Right lobe of liver (tissue), 6 donors: ENCODE measurements at regions not wholly inside any gene's neighbourhood (a gene's known extent, or its start where the extent isn't known, plus 50 kb on each side); places are given as distances from the start of the nearest gene placed in this dataset.

Experiments used
- ATAC-seq, 4 donors: fragments of 200-7000 bp; cut with Tn5 transposase; one replicate each; pipeline ENCODE4 v1.9.1; 2020; ENCODE audit warnings: mild to moderate bottlenecking in 4 of 4, moderate library complexity in 4 of 4
- DNase-seq, 3 donors: peaks; one replicate each; pipeline ENCODE4 v3.0.0-alpha.2; 2020
- H3K27ac ChIP-seq, 3 donors: fragments of 200-600 bp; one replicate each; pipeline ENCODE4 v1.8.0; 2022
- H3K27me3 ChIP-seq, 2 donors: fragments of 200-600 bp; one replicate each; pipeline ENCODE4 v1.8.0; 2022
- H3K36me3 ChIP-seq, 4 donors: fragments of 200-600 bp; sonication (generic) in 1 of 4; one replicate each; pipeline versions ENCODE4 v1.5.1 to v1.8.0; 2017 to 2022; ENCODE audit warnings: control low read depth in 1 of 4
- H3K4me1 ChIP-seq, 4 donors: fragments of 200-600 bp; sonication (generic) in 1 of 4; one replicate each; pipeline versions ENCODE4 v1.5.1 to v1.8.0; 2017 to 2022; ENCODE audit warnings: control low read depth in 1 of 4
- H3K4me3 ChIP-seq, 3 donors: fragments of 200-600 bp; one replicate each; pipeline ENCODE4 v1.8.0; 2022
- H3K9me3 ChIP-seq, 4 donors: fragments of 200-600 bp; sonication (generic) in 1 of 4; one replicate each; pipeline versions ENCODE4 v1.5.1 to v1.8.0; 2017 to 2022; ENCODE audit warnings: control low read depth in 1 of 4
- CTCF ChIP-seq, 4 donors: fragments of 200-600 bp in 3 of 4; fragments of 450-650 bp in 1 of 4; IDR thresholded peaks; one replicate each; pipeline versions ENCODE4 v1.5.1 to v1.8.0; 2016 to 2022; ENCODE audit warnings: antibody characterized with exemption in 4 of 4, mild to moderate bottlenecking in 2 of 4
- POLR2A ChIP-seq: fragments of 450-650 bp; IDR thresholded peaks from one replicate; pipeline ENCODE4 v1.6.1; 2017; ENCODE audit warnings: antibody characterized with exemption, mild to moderate bottlenecking
- WGBS: methylation state at CpG from one replicate; pipeline ENCODE4 v1.1.6; 2018; ENCODE audit warnings: low coverage, low lambda C conversion rate; ENCODE audit not compliant: insufficient coverage; ENCODE audit errors: missing lambda C conversion rate; 5-methylcytosine and 5-hydroxymethylcytosine counted together
- intact Hi-C, 2 donors: fragments of 100-400 bp; cut with DNase I; formaldehyde crosslinking; loops; one replicate each; pipeline versions ENCODE4 v1.11.2 to v1.14.1; 2022
- donor health status: DM: no; HTN: yes; CAD: no.
- donor health status: DM: no; HTN: no; CAD: no.
- donor health status: DM: no; HTN: no; CAD: no.
- donor health status: DM: no; HTN: yes; CAD: no.
- donor health status: DM: no; HTN: yes; CAD: no.

GRCh38 chr6:169343886-169344749 lies 90.5 kb upstream of the THBS2 start:
- Histone ChIP-seq H3K4me1 (no peaks in the 10 kb centered on the region), H3K9me3 (no peaks in the 10 kb centered on the region), H3K4me3 (no peak overlapping the region), H3K36me3 (no peaks in the 10 kb centered on the region), H3K27me3 (no peaks in the 10 kb centered on the region), H3K27ac (no peak overlapping the region)
- WGBS, result 61% methylated on average over 13 of the region's 13 CpGs
- intact Hi-C loops, result no loop called here
- ATAC-seq (no peak), DNase-seq (no peak)
- TF ChIP-seq CTCF (IDR thresholded peaks at IDR 0.05) (no peak), POLR2A (no peak)

- intact Hi-C loops, result no loop called here
- Histone ChIP-seq H3K4me1 (no peaks in the 10 kb centered on the region), H3K27me3 (no peaks in the 10 kb centered on the region), H3K9me3 (no peaks in the 10 kb centered on the region), H3K4me3 (no peak overlapping the region), H3K27ac (no peak overlapping the region), H3K36me3 (no peaks in the 10 kb centered on the region)
- ATAC-seq (no peak), DNase-seq (no peak)
- 62% methylated on average over 3 of the region's 3 CpGs for WGBS
- TF ChIP-seq CTCF (IDR thresholded peaks at IDR 0.05), result no peak
- no peak for TF ChIP-seq POLR2A
Measured at GRCh38 chr6:169342710-169343109, 89.1 kb upstream of the THBS2 start.

DNA sequence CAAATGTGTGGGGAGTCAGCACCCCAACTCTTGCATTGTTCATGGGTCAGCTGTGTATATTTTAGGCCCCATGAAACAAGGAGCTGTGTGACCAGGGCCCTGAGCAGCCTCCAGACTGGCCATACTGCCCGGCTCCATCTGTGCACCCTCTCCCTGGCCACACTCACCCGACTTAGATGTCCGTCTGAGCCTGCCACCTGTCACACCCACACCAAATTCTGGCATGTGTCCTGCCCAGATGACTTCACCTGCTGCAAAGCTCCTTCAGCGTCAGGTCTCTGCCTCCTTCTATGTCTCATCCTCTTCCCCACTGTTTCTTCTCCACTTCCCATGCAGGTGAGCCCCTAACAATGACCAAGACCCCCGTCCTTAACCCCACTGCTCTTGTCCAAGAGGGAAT lies 88.1 kb upstream of the THBS2 start:
- Histone ChIP-seq H3K27me3 (no peaks in the 10 kb centered on the region), H3K9me3 (no peaks in the 10 kb centered on the region), H3K27ac (no peak overlapping the region), H3K4me3 (no peak overlapping the region), H3K4me1 (no peaks in the 10 kb centered on the region), H3K36me3 (no peaks in the 10 kb centered on the region)
- ATAC-seq (peak in 1 of 4 donors; percentile 18), DNase-seq (no peak)
- 40% methylated on average over 2 of the region's 5 CpGs for WGBS
- TF ChIP-seq CTCF (IDR thresholded peaks at IDR 0.05) (no peak), POLR2A (no peak)
- intact Hi-C loops, result no loop called here

- no peak for DNase-seq
- WGBS, result 57% methylated on average over 4 of the region's 7 CpGs
- Histone ChIP-seq H3K4me1 (no peaks in the 10 kb centered on the region), H3K36me3 (no peaks in the 10 kb centered on the region), H3K27me3 (no peaks in the 10 kb centered on the region), H3K9me3 (no peaks in the 10 kb centered on the region), H3K4me3 (no peak overlapping the region), H3K27ac (no peak overlapping the region)
- no peak for ATAC-seq
- TF ChIP-seq CTCF (IDR thresholded peaks at IDR 0.05) (no peak), POLR2A (no peak)
- intact Hi-C loops, result no loop called here
Measured at GRCh38 chr6:169341065-169341464, 87.4 kb upstream of the THBS2 start.
